ENCODE measurements at regions not wholly inside any gene's neighbourhood (a gene's known extent, or its start where the extent isn't known, plus 50 kb on each side); places are given as distances from the start of the nearest gene placed in this dataset.

DNA sequence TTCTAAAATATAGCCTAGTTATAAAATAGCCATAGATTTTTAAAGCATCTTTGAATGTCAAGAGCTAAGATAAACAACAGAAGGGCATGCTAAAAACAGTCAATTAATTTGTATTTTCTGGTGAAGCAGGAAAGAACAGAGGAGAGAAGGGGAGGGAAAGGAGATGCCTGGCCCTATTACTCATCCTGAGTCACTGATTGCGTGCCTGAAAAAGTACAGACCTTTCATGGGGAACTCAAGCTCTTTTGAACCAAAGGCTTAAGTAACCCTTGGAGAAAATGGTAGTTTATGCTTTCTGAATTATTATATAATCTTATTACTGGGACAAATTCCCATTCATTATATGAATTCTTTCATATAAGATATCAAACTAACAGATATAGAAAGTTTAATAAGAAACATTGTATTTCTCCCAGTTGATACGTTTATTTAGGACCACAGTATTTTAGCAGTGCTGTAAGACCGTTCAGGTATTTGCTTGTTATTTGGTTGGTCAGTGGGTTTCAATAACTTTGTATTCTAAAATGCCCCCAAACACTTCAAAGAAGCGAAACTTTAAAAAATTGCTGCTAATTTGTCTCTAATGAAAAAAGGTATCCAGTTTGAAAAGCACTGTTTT is 151.3 kb downstream of the HGF start:
- H3K36me3 Mint-ChIP-seq = no peaks in the 10 kb centered on the region
- H3K4me1 Mint-ChIP-seq = no peaks in the 10 kb centered on the region
- intact Hi-C loops (cut with micrococcal nuclease) = no loop called here
- H3K4me1 ChIP-seq (ENCODE audit: insufficient read depth, low read length) = no peaks in the 10 kb centered on the region
- H3K27ac ChIP-seq (ENCODE audit: low read depth, low read length) = no peak overlapping the region
- H3K27ac Mint-ChIP-seq = no peak overlapping the region
- CTCF ChIA-PET (ENCODE audit: partially characterized antibody) = no interaction called here
- no peaks in the 10 kb centered on the region for H3K27me3 ChIP-seq (ENCODE audit: insufficient read depth, low read length)
- no peaks in the 10 kb centered on the region for H3K9me3 ChIP-seq (ENCODE audit: control insufficient read depth in 1 of 2, low read length in 2 of 2)
- H3K27me3 Mint-ChIP-seq = no peaks in the 10 kb centered on the region
- H3K4me3 ChIP-seq (ENCODE audit: low read length in 2 of 2) = no peak overlapping the region
- DNase-seq = no peak
- H3K4me3 Mint-ChIP-seq = no peak overlapping the region
- POLR2A ChIA-PET (ENCODE audit: partially characterized antibody) = no interaction called here
- H3K9me3 Mint-ChIP-seq = peaks cover 0 to 10% (median 6%) of the 10 kb centered on the region in 8 donors
- H3K36me3 ChIP-seq (ENCODE audit: insufficient read depth, low read length) = no peaks in the 10 kb centered on the region

GRCh38 chr7:81616951-81617350 is 152.9 kb downstream of the HGF start:
- CTCF ChIA-PET (ENCODE audit: partially characterized antibody) = no interaction called here
- peaks cover 0 to 8% (median 4%) of the 10 kb centered on the region in 8 donors for H3K9me3 Mint-ChIP-seq
- H3K27ac Mint-ChIP-seq = no peak overlapping the region
- H3K36me3 ChIP-seq (ENCODE audit: insufficient read depth, low read length) = no peaks in the 10 kb centered on the region
- H3K27ac ChIP-seq (ENCODE audit: low read depth, low read length) = no peak overlapping the region
- no peak for DNase-seq
- no peaks in the 10 kb centered on the region for H3K36me3 Mint-ChIP-seq
- intact Hi-C loops (cut with micrococcal nuclease) = no loop called here
- no peaks in the 10 kb centered on the region for H3K4me1 Mint-ChIP-seq
- POLR2A ChIA-PET (ENCODE audit: partially characterized antibody) = no interaction called here
- H3K9me3 ChIP-seq (ENCODE audit: control insufficient read depth in 1 of 2, low read length in 2 of 2) = no peaks in the 10 kb centered on the region
- no peaks in the 10 kb centered on the region for H3K27me3 ChIP-seq (ENCODE audit: insufficient read depth, low read length)
- H3K27me3 Mint-ChIP-seq = no peaks in the 10 kb centered on the region
- H3K4me3 Mint-ChIP-seq = no peak overlapping the region
- no peaks in the 10 kb centered on the region for H3K4me1 ChIP-seq (ENCODE audit: insufficient read depth, low read length)
- H3K4me3 ChIP-seq (ENCODE audit: low read length in 2 of 2) = no peak overlapping the region

- Mint-ChIP-seq H3K27ac (no peak overlapping the region), H3K4me3 (no peak overlapping the region), H3K36me3 (no peaks in the 10 kb centered on the region), H3K4me1 (no peaks in the 10 kb centered on the region), H3K27me3 (no peaks in the 10 kb centered on the region), H3K9me3 (peaks cover 2 to 8% (median 5%) of the 10 kb centered on the region in 8 donors)
- H3K9me3 ChIP-seq (ENCODE audit: control insufficient read depth in 1 of 2, low read length in 2 of 2) = no peaks in the 10 kb centered on the region
- DNase-seq = no peak
- no peak overlapping the region for H3K27ac ChIP-seq (ENCODE audit: low read depth, low read length)
- H3K4me3 ChIP-seq (ENCODE audit: low read length in 2 of 2) = no peak overlapping the region
- CTCF ChIA-PET (ENCODE audit: partially characterized antibody) = no interaction called here
- POLR2A ChIA-PET (ENCODE audit: partially characterized antibody) = no interaction called here
- no peaks in the 10 kb centered on the region for H3K36me3 ChIP-seq (ENCODE audit: insufficient read depth, low read length)
- H3K4me1 ChIP-seq (ENCODE audit: insufficient read depth, low read length) = no peaks in the 10 kb centered on the region
- intact Hi-C loops (cut with micrococcal nuclease) = no loop called here
- no peaks in the 10 kb centered on the region for H3K27me3 ChIP-seq (ENCODE audit: insufficient read depth, low read length)
These were observed 158.0 kb downstream of the HGF start for GRCh38 chr7:81611805-81612204.

DNA sequence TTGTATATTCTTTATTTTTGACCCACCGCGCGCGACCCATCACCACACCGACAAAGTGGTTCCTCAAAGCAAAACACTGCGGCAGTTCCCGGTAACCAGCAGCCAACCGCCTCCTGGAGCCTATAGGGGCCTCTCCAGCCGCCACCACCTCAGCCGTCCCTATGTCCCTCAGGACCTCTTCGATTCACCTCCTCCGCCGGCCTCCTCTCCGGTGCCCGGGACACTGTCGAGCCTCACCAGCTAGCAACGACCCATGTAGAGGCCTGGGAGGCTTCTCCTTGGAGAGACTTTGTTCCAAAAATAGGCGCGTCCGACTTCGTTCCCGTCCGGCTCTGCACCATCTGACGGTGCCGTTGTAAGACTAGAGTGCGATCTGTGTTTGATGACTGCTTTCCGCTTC is 158.8 kb downstream of the HGF start:
- H3K4me3 Mint-ChIP-seq = no peak overlapping the region
- H3K27ac ChIP-seq (ENCODE audit: low read depth, low read length) = no peak overlapping the region
- no peaks in the 10 kb centered on the region for H3K27me3 ChIP-seq (ENCODE audit: insufficient read depth, low read length)
- no peaks in the 10 kb centered on the region for H3K4me1 Mint-ChIP-seq
- H3K27ac Mint-ChIP-seq = no peak overlapping the region
- intact Hi-C loops (cut with micrococcal nuclease) = no loop called here
- H3K27me3 Mint-ChIP-seq = no peaks in the 10 kb centered on the region
- ChIA-PET CTCF (ENCODE audit: partially characterized antibody) (no interaction called here), POLR2A (ENCODE audit: partially characterized antibody) (no interaction called here)
- H3K36me3 ChIP-seq (ENCODE audit: insufficient read depth, low read length) = no peaks in the 10 kb centered on the region
- DNase-seq = no peak
- peaks cover 2 to 7% (median 5%) of the 10 kb centered on the region in 8 donors for H3K9me3 Mint-ChIP-seq
- H3K4me1 ChIP-seq (ENCODE audit: insufficient read depth, low read length) = no peaks in the 10 kb centered on the region
- H3K9me3 ChIP-seq (ENCODE audit: control insufficient read depth in 1 of 2, low read length in 2 of 2) = no peaks in the 10 kb centered on the region
- no peak overlapping the region for H3K4me3 ChIP-seq (ENCODE audit: low read length in 2 of 2)
- H3K36me3 Mint-ChIP-seq = no peaks in the 10 kb centered on the region

DNA sequence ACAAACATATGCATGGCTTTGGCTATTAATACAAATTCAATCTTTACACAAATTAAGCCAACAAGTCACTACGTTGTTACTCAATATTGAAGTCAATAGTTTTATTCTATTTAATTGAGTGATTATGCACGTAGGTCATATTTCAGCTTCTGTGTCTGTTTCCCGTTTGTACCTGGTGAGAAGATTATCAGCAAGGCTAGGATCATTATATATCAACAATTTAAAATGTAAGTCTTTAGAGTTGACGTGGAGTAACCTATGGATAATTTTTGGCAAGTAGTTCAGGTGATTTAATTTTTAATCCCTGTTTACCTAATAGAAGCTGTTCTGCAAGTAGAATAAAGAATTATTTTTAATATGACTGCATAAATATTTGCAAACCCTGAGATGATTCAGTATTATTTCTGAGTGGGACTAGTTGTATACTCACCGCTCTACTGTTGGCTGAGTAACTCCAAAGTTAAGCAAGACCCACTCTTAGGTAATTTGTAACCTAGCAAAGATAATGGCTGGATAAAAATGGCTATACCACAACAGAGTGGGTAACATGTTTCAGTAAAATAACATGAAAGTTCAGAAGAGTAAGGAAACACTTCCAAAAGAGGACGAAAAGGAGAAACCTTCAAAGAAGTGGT is 161.0 kb downstream of the HGF start:
- no peaks in the 10 kb centered on the region for H3K36me3 Mint-ChIP-seq
- H3K27me3 ChIP-seq (ENCODE audit: insufficient read depth, low read length) = no peaks in the 10 kb centered on the region
- ChIA-PET POLR2A (ENCODE audit: partially characterized antibody) (no interaction called here), CTCF (ENCODE audit: partially characterized antibody) (no interaction called here)
- intact Hi-C loops (cut with micrococcal nuclease) = no loop called here
- no peaks in the 10 kb centered on the region for H3K9me3 ChIP-seq (ENCODE audit: control insufficient read depth in 1 of 2, low read length in 2 of 2)
- H3K4me3 ChIP-seq (ENCODE audit: low read length in 2 of 2) = no peak overlapping the region
- H3K36me3 ChIP-seq (ENCODE audit: insufficient read depth, low read length) = no peaks in the 10 kb centered on the region
- no peaks in the 10 kb centered on the region for H3K4me1 Mint-ChIP-seq
- H3K27ac Mint-ChIP-seq = no peak overlapping the region
- DNase-seq = no peak
- no peaks in the 10 kb centered on the region for H3K4me1 ChIP-seq (ENCODE audit: insufficient read depth, low read length)
- H3K27ac ChIP-seq (ENCODE audit: low read depth, low read length) = no peak overlapping the region
- no peak overlapping the region for H3K4me3 Mint-ChIP-seq
- H3K9me3 Mint-ChIP-seq = peaks cover 0 to 6% (median 3%) of the 10 kb centered on the region in 8 donors
- no peaks in the 10 kb centered on the region for H3K27me3 Mint-ChIP-seq

DNA sequence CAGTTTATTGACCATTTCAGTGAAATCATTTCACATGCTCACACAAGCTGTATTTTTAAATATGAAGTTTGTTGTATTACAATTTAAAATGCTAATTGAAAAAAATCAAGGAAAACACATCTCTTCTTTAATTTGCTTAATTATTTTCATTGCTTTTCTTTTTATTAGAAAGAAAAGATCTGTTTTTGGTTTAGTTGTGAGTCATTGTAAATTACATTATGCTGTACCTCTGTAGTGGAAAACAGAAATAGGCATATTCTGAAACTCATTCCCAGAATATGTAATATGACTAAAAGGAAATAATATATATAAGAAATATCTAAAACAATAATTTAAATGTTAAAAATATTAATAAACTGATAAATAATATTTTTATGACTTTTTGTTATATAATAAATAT is 161.9 kb downstream of the HGF start:
- Histone ChIP-seq H3K9me3 (ENCODE audit: control insufficient read depth in 1 of 2, low read length in 2 of 2) (no peaks in the 10 kb centered on the region), H3K36me3 (ENCODE audit: insufficient read depth, low read length) (no peaks in the 10 kb centered on the region), H3K27me3 (ENCODE audit: insufficient read depth, low read length) (no peaks in the 10 kb centered on the region), H3K27ac (ENCODE audit: low read depth, low read length) (no peak overlapping the region), H3K4me3 (ENCODE audit: low read length in 2 of 2) (no peak overlapping the region), H3K4me1 (ENCODE audit: insufficient read depth, low read length) (no peaks in the 10 kb centered on the region)
- intact Hi-C loops (cut with micrococcal nuclease) = no loop called here
- no peak overlapping the region for H3K4me3 Mint-ChIP-seq
- ChIA-PET POLR2A (ENCODE audit: partially characterized antibody) (no interaction called here), CTCF (ENCODE audit: partially characterized antibody) (no interaction called here)
- no peaks in the 10 kb centered on the region for H3K27me3 Mint-ChIP-seq
- H3K27ac Mint-ChIP-seq = no peak overlapping the region
- H3K4me1 Mint-ChIP-seq = no peaks in the 10 kb centered on the region
- DNase-seq = no peak
- peaks cover 0 to 6% (median 3%) of the 10 kb centered on the region in 8 donors for H3K9me3 Mint-ChIP-seq
- H3K36me3 Mint-ChIP-seq = no peaks in the 10 kb centered on the region

DNA sequence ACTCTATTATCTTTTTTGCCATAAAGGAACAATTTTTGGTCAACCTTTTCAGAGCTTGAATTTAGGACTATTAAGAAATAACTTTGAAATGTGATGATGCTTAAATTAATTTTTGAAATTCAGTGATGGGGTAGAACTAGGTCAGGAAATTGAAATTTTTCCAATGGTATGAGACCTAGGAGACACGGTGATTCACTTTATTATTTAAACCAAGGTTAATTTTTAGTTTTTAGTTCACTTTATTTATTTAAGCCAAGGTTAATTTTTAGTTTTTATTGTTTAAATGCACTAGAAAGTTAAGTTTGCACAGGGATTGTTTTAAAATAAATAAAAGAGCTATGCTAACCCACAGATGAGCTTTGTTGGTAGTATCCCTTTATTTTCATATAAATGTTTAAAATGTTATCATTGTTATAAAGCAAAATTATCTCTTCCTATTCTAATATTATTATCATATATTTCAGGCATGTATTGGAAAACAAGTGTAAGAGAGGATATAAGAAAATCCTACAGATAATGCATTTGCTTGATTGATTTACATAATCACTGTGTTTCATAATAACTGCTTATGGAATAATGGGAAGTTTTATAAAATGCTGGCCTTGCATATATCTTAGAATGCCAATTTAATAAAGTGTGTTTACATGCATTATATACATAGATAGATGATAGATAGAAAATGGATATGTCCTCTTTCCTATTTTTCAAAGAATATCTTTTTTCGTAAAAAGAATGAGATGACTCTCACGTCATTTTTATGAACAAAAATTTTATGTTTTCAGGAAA is 163.6 kb downstream of the HGF start:
- H3K4me3 ChIP-seq (ENCODE audit: low read length in 2 of 2) = no peak overlapping the region
- Mint-ChIP-seq H3K4me1 (no peaks in the 10 kb centered on the region), H3K36me3 (no peaks in the 10 kb centered on the region), H3K4me3 (no peak overlapping the region), H3K9me3 (peaks cover 0 to 6% (median 3%) of the 10 kb centered on the region in 8 donors), H3K27me3 (no peaks in the 10 kb centered on the region), H3K27ac (no peak overlapping the region)
- CTCF ChIA-PET (ENCODE audit: partially characterized antibody) = no interaction called here
- intact Hi-C loops (cut with micrococcal nuclease) = no loop called here
- H3K27ac ChIP-seq (ENCODE audit: low read depth, low read length) = no peak overlapping the region
- POLR2A ChIA-PET (ENCODE audit: partially characterized antibody) = no interaction called here
- no peak for DNase-seq
- H3K27me3 ChIP-seq (ENCODE audit: insufficient read depth, low read length) = no peaks in the 10 kb centered on the region
- no peaks in the 10 kb centered on the region for H3K9me3 ChIP-seq (ENCODE audit: control insufficient read depth in 1 of 2, low read length in 2 of 2)
- H3K36me3 ChIP-seq (ENCODE audit: insufficient read depth, low read length) = no peaks in the 10 kb centered on the region
- no peaks in the 10 kb centered on the region for H3K4me1 ChIP-seq (ENCODE audit: insufficient read depth, low read length)

Measured in CD4-positive, alpha-beta memory T cell (primary cell).